SKM-1 (cell line): ENCODE measurements at regions not wholly inside any gene's neighbourhood (a gene's known extent, or its start where the extent isn't known, plus 50 kb on each side); places are given as distances from the start of the nearest gene placed in this dataset.

Source experiments
- DNase-seq: peaks from one replicate; lab custom pipeline; 2025; ENCODE audit not compliant: unreplicated experiment; lab: John Stamatoyannopoulos, UW

DNA sequence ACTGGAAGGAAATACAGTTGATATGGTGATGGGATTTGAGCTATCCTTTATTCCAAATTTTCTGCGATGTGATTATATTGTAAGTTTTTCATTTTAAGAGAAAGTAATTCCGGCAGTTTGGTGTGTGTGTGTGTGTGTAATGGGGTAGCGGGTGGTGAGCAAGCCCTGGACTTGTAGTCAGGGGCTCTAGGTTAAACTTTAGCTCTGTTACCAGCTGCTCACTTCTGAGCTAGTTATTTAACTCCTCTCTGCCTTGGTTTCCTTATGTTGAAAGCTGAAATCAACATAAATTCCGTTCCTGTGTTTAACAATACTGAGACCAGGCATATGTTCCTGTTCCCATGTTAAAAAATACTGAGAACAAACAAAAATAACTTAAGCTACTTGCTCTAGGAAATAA is 174.1 kb upstream of the CASK start:
- DNase-seq: no peak

DNA sequence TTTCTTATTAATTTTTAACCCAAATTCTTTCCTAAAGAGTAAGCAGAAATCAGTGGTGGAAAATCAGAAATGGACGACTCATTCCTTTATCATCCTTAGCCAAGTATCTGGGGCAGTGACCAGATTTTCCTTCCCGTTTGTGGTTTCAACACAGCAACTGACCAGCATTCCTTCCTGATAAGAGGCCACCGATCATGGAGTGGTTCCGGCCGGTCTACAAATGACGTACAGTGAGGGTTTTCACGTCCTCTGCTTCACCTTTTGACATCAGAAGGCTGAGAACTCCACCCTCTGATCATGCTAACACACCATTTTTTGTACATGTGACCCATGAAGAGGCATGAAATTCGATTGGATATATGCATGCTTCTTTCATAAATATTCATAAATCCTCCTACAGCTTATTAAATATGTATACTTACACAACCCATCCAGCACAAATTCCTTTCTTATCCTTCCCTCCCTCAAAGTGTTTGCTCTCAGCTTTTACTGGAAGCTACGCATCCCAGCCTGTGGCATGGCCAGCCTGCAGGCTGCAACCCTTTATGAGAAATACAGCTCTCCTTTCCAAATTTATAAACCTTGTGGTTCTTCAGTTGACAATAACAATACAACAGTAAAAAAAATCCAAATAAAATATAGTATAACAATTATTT is 173.0 kb upstream of the CASK start:
- no peak for DNase-seq

DNA sequence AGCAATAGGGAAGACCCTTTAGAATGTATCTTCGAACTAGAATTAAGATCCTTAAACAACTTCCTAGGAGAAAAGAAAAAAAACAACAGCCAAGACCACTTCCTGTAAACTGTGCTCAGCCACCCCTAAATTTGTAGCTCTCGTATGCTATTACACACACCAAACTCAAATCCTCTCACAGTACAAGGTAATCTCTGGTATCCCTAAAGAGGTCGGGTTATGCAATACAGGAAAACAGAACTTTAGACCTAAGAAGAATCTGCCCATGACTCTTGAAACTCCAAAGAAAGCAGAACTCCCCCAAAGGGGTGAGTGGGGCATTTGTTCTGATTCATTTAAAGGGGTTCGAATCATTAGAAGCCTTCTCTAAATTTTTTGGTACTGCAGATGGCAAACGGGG is 170.9 kb upstream of the CASK start:
- DNase-seq: peak; percentile 4

DNA sequence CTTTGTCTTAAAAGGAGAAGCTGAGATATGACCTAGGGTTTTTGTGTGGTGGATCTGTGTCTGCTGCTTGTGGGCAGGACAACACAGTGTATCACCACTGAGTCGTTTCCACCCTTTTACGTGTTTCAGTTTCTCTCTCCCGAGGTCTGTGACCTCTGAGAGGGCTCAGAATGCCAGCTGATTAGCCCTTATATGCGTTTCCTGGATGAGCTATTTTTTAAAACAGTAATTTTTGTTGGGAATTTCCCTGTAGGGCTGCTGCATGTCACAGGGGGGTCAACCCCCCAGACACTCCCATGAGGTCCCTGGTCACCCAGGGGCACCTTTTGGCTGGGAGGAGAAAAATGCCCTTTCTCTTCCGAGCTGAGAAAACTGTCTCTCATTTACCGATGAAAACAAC is 170.4 kb upstream of the CASK start:
- DNase-seq: no peak

DNA sequence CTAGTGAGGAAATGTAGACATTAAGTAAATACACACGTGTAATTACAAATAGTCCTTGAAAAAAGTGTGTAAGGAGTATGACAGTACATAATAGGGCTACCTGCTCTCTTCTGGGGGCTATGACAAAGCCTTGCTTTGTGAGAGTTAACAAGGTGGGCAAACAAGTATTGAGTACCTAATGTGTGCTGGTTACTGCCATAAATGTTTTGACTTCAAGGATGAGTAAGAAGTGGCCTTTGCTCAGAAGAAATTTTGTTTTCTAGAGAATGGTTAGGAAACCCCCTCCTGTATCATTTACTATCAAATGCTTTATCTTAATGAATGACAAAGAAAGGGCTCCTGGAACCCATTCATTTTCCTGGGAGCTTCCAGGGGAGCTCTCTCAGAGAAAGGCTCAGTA is 167.0 kb upstream of the CASK start:
- DNase-seq: no peak

DNA sequence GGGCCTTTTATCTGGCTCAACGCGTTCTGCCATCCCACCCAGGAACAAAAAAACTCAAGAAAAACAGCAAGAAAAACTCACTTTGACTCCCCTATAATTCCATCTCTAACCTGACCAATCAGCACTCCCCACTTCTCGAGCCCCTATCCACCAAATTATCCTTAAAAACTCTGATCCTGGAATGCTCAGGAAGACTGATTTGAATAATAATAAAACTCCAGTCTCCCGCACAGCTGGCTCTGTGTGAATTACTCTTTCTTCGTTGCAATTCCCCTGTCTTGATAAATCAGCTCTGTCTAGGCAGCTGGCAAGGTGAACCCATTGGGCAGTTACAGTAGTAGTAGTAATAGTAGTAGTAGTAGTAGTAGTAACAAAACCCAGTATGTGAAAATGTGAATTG is 165.7 kb upstream of the CASK start:
- DNase-seq: no peak

DNA sequence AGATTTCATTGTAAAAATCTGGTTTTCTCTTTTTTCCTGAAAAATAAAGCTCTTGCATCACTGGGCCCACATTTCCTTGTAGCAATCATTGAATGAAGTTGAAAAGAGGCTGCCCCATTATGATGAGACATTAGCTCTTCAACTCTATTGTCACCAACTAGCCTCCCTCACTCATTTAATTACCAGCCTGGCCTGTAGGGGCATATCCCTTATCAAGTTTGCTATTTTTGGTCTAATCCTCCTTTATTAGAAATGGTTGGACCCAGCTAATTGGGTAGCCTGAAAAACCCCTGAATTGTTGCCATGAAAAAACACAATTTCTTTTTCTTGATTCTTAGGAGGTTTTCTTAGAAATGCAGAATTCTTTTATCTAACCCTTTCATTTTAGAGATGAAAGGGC is 164.6 kb upstream of the CASK start:
- no peak for DNase-seq

DNA sequence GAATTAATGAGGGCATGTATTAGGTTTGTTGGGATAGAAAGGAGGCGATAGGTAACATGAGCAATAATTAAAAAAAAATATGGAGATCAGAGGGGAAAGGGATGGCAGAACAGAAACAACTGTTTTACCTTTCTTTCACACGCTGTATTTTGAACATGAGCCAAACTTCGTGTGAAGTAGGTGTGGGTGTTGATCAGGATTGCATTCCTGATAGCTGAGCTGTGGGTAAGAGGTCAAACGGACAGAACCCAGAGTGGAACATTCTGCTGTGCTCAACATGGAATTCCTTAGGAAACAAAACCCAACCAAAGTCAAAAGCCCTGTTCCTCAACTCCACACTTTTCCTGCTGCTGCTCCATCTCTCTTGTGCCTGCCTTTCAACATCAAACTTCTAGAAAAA is 162.5 kb upstream of the CASK start:
- DNase-seq: no peak

DNA sequence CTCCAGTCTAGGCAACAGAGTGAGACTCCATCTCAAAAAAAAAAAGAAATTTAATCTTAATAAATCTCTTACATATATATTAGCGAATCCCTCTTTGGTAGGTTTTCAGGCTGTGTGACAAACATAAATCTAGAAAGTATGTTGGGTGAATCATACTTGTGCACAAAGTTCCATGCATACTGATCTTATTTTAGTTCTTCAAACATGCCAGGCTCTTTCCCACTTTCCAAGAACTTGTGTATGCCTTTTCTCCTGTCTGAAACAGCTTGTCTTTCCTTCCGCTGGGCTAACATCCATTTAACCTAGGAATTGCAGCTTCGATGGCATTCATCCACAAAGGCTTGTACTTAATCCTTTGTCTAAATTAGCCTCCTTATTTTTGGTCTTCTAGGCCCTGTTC is 156.6 kb upstream of the CASK start:
- no peak for DNase-seq

DNA sequence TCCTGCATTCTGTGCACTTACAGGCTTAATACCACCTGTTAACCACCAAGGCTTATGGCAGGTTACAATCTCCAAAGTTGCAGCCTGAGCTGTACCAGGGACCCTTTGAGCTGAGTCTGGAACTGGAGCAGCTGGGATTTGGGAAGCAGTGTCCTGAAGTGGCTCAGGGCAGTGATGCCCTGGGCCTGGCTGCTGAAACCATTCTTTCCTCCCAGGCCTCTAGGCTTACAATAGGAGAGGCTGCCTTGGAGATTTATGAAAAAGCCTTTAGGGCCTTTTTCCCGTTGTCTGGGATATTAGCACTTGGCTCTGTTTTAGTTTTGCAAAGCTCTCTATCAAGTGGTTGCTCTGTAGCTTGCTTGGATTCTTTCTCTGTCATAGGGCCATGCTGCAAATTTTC is 154.3 kb upstream of the CASK start:
- no peak for DNase-seq

DNA sequence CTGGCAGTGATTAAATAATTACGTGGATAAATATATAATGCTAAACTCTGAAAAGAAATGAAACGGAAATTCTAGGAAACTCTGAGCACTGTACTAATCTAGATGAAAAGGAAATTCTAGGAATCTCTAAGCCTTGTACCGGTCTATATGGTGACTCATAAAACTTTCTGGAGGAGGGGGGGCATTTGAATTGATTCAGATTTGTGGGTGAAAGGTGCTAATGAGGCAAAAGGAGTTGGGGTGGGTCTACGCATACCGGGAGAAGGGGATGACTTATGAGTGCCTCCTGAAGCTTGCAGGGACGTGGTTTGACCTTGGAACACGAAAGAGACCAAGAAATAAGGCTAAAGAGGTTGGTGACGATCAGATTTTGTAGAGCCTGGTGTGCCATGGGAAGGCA is 151.7 kb upstream of the CASK start:
- DNase-seq: no peak

DNA sequence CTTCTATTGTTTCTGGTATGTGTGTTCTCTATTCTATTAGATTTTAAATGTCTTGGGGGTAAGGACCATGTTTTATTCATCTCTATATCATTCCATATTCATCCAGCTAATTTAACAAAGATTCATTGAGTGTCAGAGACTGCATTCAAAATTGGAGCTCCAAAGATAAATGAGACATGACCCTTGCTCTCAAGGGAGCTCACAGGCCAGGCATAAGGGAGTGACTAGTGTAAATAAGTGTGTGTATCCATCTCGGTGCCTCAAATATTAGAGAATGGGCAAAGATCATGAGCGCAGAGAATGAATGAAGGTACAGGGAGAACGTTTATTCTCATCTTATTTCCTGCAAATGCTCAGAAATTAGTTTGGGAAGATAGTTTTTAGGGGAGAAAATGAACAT is 150.1 kb upstream of the CASK start:
- no peak for DNase-seq

DNA sequence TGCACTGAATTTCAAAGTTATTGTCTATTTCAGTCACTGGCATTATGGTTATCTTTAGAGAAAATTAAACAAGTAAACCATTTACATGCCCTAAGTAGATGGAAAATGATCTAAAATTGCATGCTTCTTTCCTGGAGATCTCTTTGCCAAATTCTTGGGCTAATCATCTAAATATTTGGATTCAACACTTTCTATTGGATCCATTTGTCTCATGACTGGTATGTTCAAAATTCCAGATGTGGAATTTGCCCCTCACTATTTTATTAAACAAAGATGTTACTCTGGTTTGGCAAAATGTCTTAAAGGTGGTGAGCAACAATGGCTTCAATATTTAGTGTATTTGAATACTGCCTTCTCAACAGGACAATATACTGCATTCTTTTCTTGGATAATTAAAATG is 147.5 kb upstream of the CASK start:
- no peak for DNase-seq

DNA sequence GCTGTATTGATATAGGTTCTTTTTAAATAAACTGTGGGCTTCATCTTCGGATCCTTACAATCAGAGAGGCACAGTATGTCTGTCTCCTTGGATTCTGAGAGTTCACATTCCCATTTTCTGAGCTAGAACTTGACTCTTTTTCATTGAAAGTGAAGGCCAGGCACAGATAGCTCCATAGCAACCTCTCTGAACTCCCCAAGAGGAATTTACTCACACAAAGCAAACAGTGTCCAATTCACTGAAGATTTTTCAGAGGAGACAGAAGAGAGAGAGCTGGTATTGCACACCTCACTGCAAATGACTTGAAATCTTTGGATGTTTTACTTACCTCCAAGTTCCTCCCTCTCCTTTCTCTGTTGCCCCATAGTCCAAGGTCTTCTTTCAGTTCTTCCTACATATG is 130.9 kb upstream of the CASK start:
- DNase-seq: no peak

DNA sequence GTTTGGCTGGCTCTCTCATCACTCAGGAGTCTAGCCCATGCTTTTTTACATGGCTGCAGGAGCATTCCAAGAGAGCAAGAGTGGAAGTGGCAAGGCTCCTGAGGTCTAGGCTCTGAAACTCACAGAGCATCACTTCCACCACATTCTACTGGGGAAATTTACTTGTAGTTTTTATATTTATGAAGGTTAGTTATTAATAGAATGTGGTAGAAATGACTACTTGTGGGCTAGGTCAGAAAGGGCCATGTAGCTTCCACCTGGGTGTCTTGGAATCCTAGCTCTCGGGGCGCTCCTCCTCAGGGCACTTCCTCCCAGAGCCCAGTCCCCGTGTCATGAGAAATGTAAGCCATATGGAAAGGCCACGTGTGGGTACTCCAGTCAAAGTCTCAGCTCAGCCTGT is 127.0 kb upstream of the CASK start:
- DNase-seq: no peak

DNA sequence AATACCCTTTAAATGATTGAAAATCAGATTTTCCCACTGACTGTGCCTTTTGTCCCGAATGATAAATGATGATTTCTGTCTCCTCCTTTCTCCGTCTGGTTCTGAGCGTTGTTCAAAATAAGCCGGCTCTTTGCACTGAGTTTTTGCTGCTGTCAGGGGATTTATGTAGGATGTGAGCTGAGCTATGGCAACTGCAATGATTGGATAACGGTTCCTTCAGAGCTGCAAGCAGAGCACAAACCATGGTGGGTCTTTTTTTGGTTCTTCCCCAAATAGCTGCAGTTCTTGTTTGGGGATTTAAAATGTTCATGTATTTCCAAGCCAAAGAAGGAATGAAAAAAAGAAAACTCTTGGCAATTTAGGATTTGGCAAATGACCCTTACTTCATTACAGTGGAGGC is 124.5 kb upstream of the CASK start:
- DNase-seq: no peak

DNA sequence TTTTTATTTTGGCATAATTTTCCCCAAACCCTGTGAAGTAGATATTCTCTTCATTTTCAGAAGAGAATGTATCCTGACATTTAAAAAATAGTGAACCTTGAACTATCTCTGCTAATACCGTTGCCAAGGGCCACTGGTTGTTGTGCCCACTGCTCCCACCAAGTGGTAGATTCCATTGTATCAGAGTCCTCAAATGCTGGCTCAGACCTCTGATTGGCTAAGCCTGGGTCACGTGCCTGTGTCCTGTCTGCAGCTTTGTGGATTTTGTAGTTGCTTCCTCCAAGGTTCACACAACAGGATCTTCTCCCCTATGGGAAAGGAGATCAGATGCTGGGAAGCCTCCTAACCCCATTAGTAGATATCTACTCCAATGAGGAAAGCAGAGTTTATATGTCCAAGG is 104.8 kb upstream of the CASK start:
- no peak for DNase-seq

DNA sequence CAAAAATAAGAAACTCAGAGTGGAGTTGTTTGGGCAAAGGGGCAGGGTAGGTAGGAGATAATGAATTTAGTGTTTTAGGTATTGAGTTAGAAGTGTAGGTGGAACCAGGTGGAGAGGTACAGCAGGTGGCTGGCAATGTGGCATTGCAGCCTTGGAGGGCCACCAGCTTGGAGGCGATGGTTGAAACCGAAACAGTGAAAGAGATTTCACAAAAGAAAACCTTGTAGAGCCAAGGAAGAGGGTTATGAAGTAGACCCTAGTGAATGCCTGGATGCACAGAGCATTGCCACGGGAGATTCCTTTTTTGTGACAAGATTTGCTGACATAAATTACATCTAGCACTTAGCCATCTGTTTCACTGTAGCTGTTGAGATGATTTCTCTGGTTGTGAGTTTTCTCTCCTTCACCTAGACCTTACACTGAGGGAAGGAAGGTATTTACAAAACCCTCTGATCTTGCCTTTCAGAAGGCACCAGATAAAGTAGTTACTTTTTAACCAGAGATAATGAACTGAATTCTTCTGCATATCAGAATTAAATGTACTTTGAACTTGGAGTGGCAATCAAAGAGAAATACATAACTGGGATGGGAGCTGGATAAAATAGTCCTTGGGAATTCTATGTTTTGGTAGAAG is 104.1 kb upstream of the CASK start:
- no peak for DNase-seq

DNA sequence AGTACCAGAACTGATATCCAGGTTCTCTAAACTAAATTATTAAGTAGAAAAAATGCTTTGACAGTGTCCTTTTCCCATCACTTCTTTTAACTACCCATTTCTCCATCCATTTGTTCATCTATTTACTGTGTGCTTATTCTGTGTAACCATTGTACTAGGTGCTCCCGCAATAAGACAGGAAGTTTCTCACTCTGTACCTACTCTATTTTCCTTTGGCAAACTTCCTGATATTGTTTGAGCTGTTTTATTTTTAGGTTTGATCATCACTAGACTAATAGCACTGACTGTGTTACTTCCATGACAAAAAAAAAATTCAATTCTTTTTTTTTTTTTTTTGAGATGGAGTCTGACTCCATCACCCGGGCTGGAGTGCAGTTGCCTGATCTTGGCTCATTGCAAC is 102.5 kb upstream of the CASK start:
- no peak for DNase-seq

DNA sequence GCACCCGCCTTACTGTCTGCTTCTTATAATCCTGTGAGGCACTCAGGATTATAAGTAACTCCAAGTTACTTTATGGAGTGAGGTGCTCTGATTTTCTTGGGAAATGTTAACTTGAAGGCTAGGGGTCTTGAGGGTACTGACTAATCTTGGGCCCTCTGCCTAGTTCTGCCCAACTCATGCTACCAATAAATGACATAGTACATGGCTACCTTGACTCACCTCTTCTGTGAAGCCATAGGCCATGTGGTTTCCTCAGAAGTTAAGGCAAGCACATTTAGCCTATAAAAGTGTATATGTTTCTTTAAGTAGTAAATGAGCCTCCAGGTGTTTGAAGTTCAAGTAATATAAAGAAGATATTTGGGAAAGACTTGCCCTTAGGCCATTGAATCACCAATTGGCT is 99.8 kb upstream of the CASK start:
- no peak for DNase-seq

DNA sequence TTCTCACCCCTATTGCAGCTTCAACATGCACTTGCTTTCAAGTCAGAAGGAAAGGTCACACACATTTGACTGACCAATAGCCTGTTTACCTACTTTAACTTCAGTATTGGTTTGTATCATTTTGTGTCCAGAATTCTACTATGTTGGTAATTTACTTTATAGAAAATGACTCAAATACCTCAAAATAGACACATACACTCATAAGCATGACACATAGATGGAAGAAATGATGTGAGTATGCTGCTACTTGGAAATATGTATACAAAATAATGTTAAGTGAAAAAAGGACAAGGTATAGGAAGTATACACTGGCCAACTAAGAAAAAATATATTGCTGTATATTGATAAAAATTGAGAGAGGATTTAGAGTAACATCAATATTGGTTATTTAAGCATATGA is 98.8 kb upstream of the CASK start:
- DNase-seq: no peak

DNA sequence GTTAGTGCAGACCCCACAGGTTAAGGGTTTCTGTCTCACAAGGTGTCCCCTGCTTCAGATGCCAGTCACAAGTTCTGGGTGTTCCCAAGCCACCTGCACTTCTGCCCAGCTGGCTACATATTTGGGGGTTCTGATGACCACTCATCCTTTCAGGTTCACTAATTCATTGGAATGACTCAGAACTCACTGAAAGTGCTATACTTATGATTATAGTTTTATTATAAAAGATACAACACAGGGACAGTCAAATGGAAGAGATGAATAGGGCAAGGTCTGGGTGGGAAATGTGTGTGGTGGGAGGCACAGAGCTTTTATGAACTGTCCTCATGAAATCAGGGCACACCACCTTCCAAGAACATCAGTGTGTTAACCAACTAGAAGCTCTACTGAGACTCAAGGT is 97.7 kb upstream of the CASK start:
- no peak for DNase-seq

DNA sequence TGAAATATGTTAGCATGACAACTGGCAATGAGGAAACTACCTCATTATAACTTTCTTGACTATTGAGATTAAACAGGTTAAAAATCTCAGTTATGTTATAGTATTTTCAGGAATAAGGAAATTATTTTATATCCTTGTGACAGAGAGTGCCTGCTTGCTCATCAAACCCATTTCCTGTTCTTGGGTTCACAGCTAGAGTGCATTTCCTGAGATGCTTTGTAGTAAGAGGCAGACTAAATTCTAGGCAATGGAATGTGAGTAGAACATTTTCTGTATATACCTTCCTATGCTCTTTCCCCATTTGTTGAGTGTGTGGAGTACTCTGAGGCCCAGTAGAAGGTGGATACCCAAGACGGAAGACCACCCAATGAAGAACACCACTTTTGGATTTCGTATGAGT is 96.9 kb upstream of the CASK start:
- no peak for DNase-seq
